Psoas muscle (tissue), 7 donors: ENCODE measurements at regions not wholly inside any gene's neighbourhood (a gene's known extent, or its start where the extent isn't known, plus 50 kb on each side); places are given as distances from the start of the nearest gene placed in this dataset.

ENCODE experiments used
- ATAC-seq, 4 donors: fragments of 200-7000 bp; cut with Tn5 transposase; one replicate each; pipeline ENCODE4 v1.9.1; 2020; ENCODE audit warnings: moderate library complexity in 3 of 4, mild to moderate bottlenecking in 2 of 4
- DNase-seq, 2 donors: peaks; one replicate each; pipeline ENCODE4 v3.0.0-alpha.2; 2020
- H3K27ac ChIP-seq: fragments of 200-600 bp; one replicate; pipeline ENCODE4 v1.8.0; 2022
- H3K27me3 ChIP-seq, 3 donors: fragments of 200-600 bp in 1 of 3; one replicate each; pipeline versions ENCODE4 v1.6.1 to v1.8.0; 2013 to 2022; ENCODE audit warnings: low read length in 2 of 3, mild to moderate bottlenecking in 2 of 3, moderate library complexity in 1 of 3; ENCODE audit not compliant: insufficient read depth in 3 of 3
- H3K36me3 ChIP-seq, 2 donors: fragments of 200-600 bp in 1 of 2; one replicate each; pipeline versions ENCODE4 v1.6.1 to v1.8.0; 2013 to 2022; ENCODE audit warnings: low read depth in 1 of 2, mild to moderate bottlenecking in 1 of 2, moderate library complexity in 1 of 2; ENCODE audit not compliant: insufficient read depth in 1 of 2
- H3K4me1 ChIP-seq: fragments of 200-600 bp; one replicate; pipeline ENCODE4 v1.8.0; 2022
- H3K4me3 ChIP-seq: fragments of 200-600 bp; one replicate; pipeline ENCODE4 v1.8.0; 2022; ENCODE audit warnings: mild to moderate bottlenecking
- H3K9me3 ChIP-seq: fragments of 200-600 bp; one replicate; pipeline ENCODE4 v1.8.0; 2022
- CTCF ChIP-seq: fragments of 200-600 bp; IDR thresholded peaks from one replicate; pipeline ENCODE4 v1.8.0; 2022; ENCODE audit warnings: antibody characterized with exemption
- WGBS, 3 donors: extraction: QIAGEN DNeasy Blood & Tissue Kit; methylation state at CpG; one replicate each; pipeline versions ENCODE4 v1.1.6 to v1.1.7; 2013; 5-methylcytosine and 5-hydroxymethylcytosine counted together
- intact Hi-C, 2 donors: fragments of 100-400 bp; cut with DNase I; formaldehyde crosslinking; loops; one replicate each; pipeline versions ENCODE4 v1.11.0 to v1.14.2; 2022
- donor health status: healthy with polysubstance abuse.
- donor health status: DM: no; HTN: no; CAD: no; lungs with moderate emphysema.
- donor health status: Bipolar disorder and iron deficiency.
- donor health status: healthy.
- donor health status: DM: yes; HTN: yes; CAD: no.
- donor health status: DM: no; HTN: no; CAD: no.
- donor health status: DM: yes; HTN: yes; CAD: no.

GRCh38 chr3:170734735-170735065, 135.3 kb downstream of the RPL22L1 start:
- Histone ChIP-seq H3K4me1 (no peaks in the 10 kb centered on the region), H3K27me3 (no peaks in the 10 kb centered on the region), H3K9me3 (no peaks in the 10 kb centered on the region), H3K4me3 (no peak overlapping the region), H3K27ac (no peak overlapping the region), H3K36me3 (no peaks in the 10 kb centered on the region)
- 71 to 79% (median 72%) methylated on average over 1 of the region's 1 CpG for WGBS, 3 donors
- intact Hi-C loops: no loop called here
- no peak for ATAC-seq
- TF ChIP-seq CTCF: no peak
- no peak for DNase-seq

GRCh38 chr3:170734043-170734734, 135.8 kb downstream of the RPL22L1 start:
- no peak for DNase-seq
- H3K9me3 ChIP-seq: no peaks in the 10 kb centered on the region
- H3K4me3 ChIP-seq: no peak overlapping the region
- intact Hi-C loops: no loop called here
- H3K36me3 ChIP-seq: no peaks in the 10 kb centered on the region
- no peaks in the 10 kb centered on the region for H3K4me1 ChIP-seq
- no peak overlapping the region for H3K27ac ChIP-seq
- no peak for TF ChIP-seq CTCF
- WGBS, 3 donors: 50 to 60% (median 51%) methylated on average over 7 of the region's 7 CpGs
- no peaks in the 10 kb centered on the region for H3K27me3 ChIP-seq
- no peak for ATAC-seq

GRCh38 chr3:170732660-170733245, 137.2 kb downstream of the RPL22L1 start:
- H3K27me3 ChIP-seq: peaks cover 0 to 2% (median 0%) of the 10 kb centered on the region in 3 donors
- no peak for ATAC-seq
- H3K27ac ChIP-seq: no peak overlapping the region
- intact Hi-C loops: no loop called here
- no peak for DNase-seq
- no peaks in the 10 kb centered on the region for H3K4me1 ChIP-seq
- no peak overlapping the region for H3K4me3 ChIP-seq
- no peak for TF ChIP-seq CTCF
- H3K9me3 ChIP-seq: no peaks in the 10 kb centered on the region
- H3K36me3 ChIP-seq: no peaks in the 10 kb centered on the region

GRCh38 chr3:170731281-170731680, 138.7 kb downstream of the RPL22L1 start:
- Histone ChIP-seq H3K27ac (no peak overlapping the region), H3K4me1 (no peaks in the 10 kb centered on the region), H3K4me3 (no peak overlapping the region), H3K27me3 (peaks cover 0 to 4% (median 2%) of the 10 kb centered on the region in 3 donors), H3K36me3 (no peaks in the 10 kb centered on the region), H3K9me3 (no peaks in the 10 kb centered on the region)
- no peak for DNase-seq
- no peak for TF ChIP-seq CTCF
- intact Hi-C loops: no loop called here
- ATAC-seq: no peak
